Left cardiac atrium (tissue), 4 donors: ENCODE measurements at regions not wholly inside any gene's neighbourhood (a gene's known extent, or its start where the extent isn't known, plus 50 kb on each side); places are given as distances from the start of the nearest gene placed in this dataset.

Experiments used
- ATAC-seq, 2 donors: fragments of 200-7000 bp; cut with Tn5 transposase; one replicate each; pipeline ENCODE4 v1.9.1; 2020; ENCODE audit warnings: mild to moderate bottlenecking in 2 of 2, moderate library complexity in 2 of 2
- DNase-seq: peaks from one replicate; pipeline ENCODE4 v3.0.0-alpha.2; 2020
- intact Hi-C, 2 donors: fragments of 100-400 bp; cut with DNase I; formaldehyde crosslinking; loops; one replicate each; pipeline versions ENCODE4 v1.14.1 to v1.15.1; 2022 to 2023
- donor health status: DM: no; HTN: yes; CAD: no.
- donor health status: DM: no; HTN: yes; CAD: no; lungs with severe emphysema.
- donor health status: DM: yes; HTN: yes; CAD: no.
- donor health status: Dilated cardiomyopathy.

DNA sequence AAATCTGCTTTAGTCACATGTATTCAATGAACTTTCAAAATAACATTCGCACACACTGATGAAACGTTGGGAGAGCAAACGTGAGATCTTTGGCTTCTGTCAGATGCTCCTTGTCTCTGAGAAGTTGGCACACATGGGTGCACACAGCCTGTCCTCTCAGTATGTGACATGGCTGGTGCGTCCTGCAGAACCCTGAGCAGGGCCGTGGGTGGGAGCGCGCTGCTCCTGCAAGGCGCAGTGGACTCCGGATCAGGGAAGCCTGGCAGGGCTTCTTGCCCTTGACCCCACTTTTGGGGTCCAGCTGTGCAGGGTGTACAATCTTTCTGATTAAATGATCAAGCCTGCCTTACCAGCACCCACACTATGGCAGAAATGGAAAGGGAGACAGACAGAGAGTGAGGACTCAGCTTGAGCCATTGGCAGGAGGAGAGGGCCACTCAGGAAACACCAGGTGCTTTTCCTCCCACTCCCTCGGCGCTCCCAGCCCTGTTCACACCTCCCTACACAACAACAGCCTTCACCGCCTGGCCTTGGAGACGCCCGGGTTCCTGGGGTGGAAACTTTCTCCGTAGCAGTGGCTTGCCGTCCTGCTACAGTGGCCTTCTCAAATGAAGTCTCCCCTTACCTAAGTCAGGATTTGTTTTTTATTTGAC, 108.4 kb upstream of the SNTG2 start:
- ATAC-seq, result no peak
- DNase-seq, result no peak
- intact Hi-C loops, result no loop called here

DNA sequence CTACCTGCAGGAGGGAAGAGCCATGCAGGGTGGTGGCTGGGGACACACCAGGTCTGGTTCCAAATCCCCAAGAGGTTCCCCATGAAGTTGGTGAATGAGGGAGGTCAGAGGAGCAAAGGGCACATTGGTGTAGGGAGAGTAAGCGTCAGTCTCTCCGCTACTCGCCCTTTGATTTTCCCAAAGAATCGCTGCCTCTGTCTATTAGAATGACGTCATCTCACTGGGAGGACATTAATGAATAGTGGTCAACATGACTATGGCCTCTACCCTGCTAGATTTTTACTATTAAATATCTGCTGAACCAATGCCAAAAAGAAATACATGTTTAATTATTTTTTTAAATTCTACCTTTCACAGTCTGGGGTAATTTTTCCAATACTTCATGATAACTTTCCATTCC, 109.6 kb upstream of the SNTG2 start:
- no peak for ATAC-seq
- no peak for DNase-seq
- intact Hi-C loops, result no loop called here

- intact Hi-C loops, result no loop called here
- DNase-seq (no peak), ATAC-seq (no peak)
Observed at GRCh38 chr2:834233-834632, 116.4 kb upstream of the SNTG2 start.

- no peak for DNase-seq
- ATAC-seq, result no peak
- intact Hi-C loops, result no loop called here
Observed at GRCh38 chr2:833180-833579, 117.5 kb upstream of the SNTG2 start.

DNA sequence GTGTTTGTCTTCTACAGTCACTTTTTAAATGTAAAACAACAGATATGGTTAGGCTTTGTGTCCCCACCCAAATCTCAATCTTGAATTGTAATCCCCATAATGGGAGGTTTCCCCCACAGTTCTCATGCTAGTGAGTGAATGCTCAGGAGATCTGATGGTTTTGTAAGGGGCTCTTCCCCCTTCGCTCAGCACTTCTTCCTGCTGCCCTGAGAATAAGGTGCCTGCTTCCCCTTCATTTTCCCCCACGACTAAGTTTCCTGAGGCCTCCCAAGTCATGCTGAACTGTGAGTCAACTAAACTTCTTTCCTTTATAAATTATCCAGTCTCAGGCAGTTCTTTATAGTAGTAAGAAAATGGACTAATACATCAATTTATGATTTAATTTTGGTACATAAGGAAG, 118.0 kb upstream of the SNTG2 start:
- DNase-seq (no peak), ATAC-seq (no peak)
- intact Hi-C loops, result no loop called here

GRCh38 chr2:831622-832021, 119.0 kb upstream of the SNTG2 start:
- intact Hi-C loops, result no loop called here
- DNase-seq (no peak), ATAC-seq (no peak)

- intact Hi-C loops, result no loop called here
- no peak for DNase-seq
- ATAC-seq, result no peak
Observed at GRCh38 chr2:831225-831536, 119.5 kb upstream of the SNTG2 start.

- DNase-seq (no peak), ATAC-seq (no peak)
- intact Hi-C loops, result no loop called here
Observed at GRCh38 chr2:830419-831224, 120.0 kb upstream of the SNTG2 start.

DNA sequence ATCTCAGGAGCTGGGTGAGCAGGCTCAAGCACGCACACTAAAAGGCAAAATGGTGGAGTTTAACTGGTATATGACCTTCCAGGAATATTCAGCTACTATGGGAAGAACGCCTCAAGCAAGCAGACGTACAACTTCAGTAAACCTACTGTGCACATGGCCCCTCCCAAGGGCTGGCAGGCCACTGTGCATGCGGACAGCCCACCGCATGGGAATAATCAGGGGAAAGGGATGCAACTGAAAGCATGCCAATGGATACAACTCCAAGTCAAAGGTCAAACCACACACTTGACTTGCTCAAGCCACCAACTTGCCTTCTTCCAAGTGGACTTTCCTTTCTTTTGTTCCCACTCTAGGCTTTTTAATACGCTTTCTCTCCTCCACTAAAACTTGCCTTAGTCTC, 121.6 kb upstream of the SNTG2 start:
- DNase-seq (no peak), ATAC-seq (no peak)
- intact Hi-C loops, result no loop called here

- ATAC-seq (no peak), DNase-seq (no peak)
- intact Hi-C loops, result no loop called here
Observed at GRCh38 chr2:824954-825353, 125.7 kb upstream of the SNTG2 start.

DNA sequence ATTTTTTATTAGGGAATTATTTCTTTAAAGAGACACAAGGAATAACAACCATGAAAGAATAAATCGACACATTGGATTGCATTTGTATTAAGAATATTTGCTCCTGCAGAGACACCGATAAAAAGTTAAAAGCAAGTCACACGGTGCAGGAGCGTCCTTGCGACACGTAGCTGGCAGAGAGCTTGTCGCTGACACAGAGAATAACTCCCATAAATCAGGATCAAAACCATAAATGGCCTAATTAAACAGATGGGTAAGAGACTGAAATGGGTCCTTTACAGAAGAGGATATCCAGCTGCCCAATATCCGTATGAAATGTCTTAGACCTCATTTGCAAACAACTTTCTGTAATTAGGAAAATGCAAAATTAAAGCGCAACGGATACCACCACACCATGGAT, 126.1 kb upstream of the SNTG2 start:
- DNase-seq, result no peak
- intact Hi-C loops, result no loop called here
- ATAC-seq, result no peak

DNA sequence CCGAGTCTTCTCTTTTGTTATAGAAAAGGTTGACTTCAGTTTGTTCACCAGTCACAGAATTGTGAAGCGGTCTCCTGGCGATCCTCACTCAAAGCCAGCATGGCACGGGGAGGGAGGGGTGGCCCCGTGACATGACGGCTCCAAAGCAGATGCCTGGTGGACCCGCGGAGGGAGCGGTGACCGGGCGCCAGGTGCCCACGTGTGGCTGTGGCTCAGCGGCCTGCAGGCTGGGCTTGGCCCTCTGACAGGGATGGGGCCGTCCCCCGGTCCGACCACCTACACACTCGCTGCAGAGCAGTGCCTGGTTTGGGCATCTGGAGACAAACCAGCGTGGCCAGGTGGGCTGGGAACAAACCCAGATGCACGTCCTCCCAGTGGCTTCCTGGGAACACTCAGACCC, 129.1 kb upstream of the SNTG2 start:
- ATAC-seq, result no peak
- DNase-seq, result no peak
- intact Hi-C loops, result no loop called here

DNA sequence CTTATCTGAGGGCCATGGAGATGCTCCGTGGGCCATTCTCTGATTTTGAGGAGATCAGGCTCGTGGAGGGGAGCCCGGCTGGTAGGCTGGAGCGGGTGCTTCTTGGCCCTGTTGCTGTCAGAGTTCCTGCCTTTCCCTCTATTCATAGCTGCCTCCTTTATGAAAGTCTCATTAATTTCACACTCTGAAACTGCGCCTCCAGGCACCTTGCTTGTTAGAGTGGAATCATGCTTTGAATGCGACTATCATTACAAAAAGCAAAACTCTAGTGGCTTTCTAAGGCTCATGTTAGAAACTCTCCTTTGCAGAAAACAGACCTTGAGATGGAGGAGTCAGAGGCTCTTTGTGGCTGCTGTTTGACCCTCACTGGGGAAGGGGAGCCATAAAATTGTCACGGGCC, 131.0 kb upstream of the SNTG2 start:
- no peak for DNase-seq

GRCh38 chr2:819121-819520, 131.5 kb upstream of the SNTG2 start:
- DNase-seq (no peak), ATAC-seq (no peak)
- intact Hi-C loops, result no loop called here

More for the DNA sequence above, 131.0 kb upstream of the SNTG2 start:
- ATAC-seq, result no peak
- intact Hi-C loops, result no loop called here

DNA sequence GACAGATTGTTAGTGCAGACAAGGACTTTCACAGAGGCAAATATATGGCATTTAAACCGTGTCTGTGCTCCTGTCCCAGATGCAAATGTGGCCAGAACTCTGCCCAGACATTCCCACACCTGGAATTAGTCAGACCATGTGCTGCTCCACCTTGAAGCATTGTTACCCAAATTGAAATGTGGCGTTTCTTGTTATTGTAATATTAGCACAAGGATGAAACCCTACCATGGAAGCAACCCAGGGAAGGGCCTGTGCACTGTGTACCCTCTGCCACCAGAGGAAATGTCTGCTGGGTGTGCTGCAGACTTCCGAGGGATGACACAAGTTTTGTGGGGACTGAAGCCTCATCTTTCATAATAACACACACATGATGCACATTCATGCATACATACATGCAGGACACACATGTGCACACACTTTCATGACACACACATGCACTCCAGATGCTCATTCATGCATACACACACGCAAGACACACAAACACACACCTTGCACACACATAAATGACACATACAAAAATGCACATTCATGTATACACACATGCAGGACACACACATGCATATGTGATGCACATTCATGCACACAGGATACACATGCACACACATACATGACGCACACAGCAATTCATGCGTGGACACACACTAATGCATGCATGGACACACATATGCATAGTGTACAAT, 133.2 kb upstream of the SNTG2 start:
- no peak for ATAC-seq
- no peak for DNase-seq
- intact Hi-C loops, result no loop called here

GRCh38 chr2:816278-816677, 134.4 kb upstream of the SNTG2 start:
- intact Hi-C loops, result no loop called here
- no peak for ATAC-seq
- no peak for DNase-seq

DNA sequence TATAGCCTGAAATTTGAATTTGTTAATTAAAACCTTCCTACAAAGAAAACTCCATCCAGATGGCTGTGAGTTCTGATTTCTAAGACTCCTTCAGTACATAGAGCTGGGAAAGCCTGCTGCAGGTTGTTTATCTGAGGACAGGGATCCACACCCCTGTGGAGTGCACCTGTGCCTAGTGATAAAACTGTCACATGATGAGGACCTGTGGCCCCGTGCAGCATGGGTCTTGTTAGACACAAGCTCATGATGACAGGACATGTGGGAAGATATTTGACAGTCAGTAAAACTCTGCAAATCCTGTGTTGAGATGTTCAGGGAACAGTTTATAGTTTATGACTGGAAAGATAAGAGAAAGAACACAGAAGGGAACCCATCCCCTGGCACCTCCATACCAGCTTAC, 133.2 kb upstream of the TMEM18 start:
- DNase-seq (no peak), ATAC-seq (no peak)
- intact Hi-C loops, result no loop called here

- no peak for ATAC-seq
- intact Hi-C loops, result no loop called here
- DNase-seq, result no peak
Observed at GRCh38 chr2:807300-807699, 130.1 kb upstream of the TMEM18 start.

DNA sequence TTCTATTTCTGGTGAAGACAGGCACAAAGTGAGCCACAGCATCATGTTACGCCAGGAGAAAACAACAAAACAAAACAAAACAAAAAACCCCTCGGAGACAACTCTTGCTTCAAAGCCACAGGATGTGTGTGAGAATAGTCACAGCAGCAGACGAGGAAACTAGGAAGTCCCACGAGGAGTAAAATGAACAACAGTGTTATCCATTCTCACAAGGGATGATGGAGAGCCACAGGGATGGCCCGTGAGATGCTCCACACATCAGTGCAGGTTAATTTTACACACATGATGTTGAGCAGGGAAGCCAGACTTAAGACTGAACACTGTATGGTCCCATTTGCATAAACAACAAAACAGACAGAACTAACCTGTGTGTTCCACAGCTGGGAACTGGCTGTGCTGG, 128.5 kb upstream of the TMEM18 start:
- intact Hi-C loops, result no loop called here
- ATAC-seq, result no peak
- no peak for DNase-seq

DNA sequence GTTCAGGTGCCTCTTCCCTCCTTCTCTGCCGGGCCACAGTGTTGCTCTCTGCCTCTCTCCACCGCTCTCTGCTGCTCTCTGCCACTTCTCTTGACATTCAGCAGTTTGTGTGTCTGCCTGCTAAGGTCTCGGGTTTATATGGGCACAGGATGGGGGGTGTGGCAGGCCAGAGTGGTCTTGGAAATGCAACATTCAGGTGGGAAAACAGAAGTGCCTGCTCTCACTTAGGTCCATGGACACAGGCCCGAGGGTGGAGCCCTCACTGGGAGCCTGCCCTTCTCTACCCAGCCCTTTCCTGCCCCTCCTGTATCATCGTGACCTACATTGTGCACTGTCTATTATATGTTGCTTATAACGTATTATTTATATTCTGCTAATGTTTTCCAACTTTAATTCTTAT, 120.8 kb upstream of the TMEM18 start:
- ATAC-seq, result no peak
- intact Hi-C loops, result no loop called here
- DNase-seq, result no peak

GRCh38 chr2:797556-797955, 120.3 kb upstream of the TMEM18 start:
- DNase-seq, result no peak
- intact Hi-C loops, result no loop called here
- ATAC-seq, result no peak
